Endodermal cell (in vitro differentiated cells): ENCODE measurements at regions not wholly inside any gene's neighbourhood (a gene's known extent, or its start where the extent isn't known, plus 50 kb on each side); places are given as distances from the start of the nearest gene placed in this dataset.
A peak's percentile ranks its signal among the peaks of the same experiment; 100 is the strongest.

Source experiments
- DNase-seq: peaks from one replicate; pipeline ENCODE4 v3.0.0-alpha.2; 2017
- H3K27ac ChIP-seq: 2 replicates; pipeline ENCODE4 v1.5.1; 2013; ENCODE audit warnings: mild to moderate bottlenecking, low read depth, low read length, moderate library complexity
- H3K27me3 ChIP-seq: 2 replicates; pipeline ENCODE4 v1.6.1; 2013; ENCODE audit warnings: mild to moderate bottlenecking, low read length, moderate library complexity; ENCODE audit not compliant: insufficient read depth, control insufficient read depth, poor library complexity, severe bottlenecking
- H3K36me3 ChIP-seq: 2 replicates; pipeline ENCODE4 v1.7.0; 2013; ENCODE audit warnings: mild to moderate bottlenecking, low read length, moderate library complexity; ENCODE audit not compliant: control insufficient read depth, insufficient read depth
- H3K4me1 ChIP-seq: one replicate; pipeline ENCODE4 v1.7.0; 2013; ENCODE audit warnings: low read length; ENCODE audit not compliant: control insufficient read depth, insufficient read depth
- H3K4me3 ChIP-seq: 2 replicates; pipeline ENCODE4 v1.5.1; 2013; ENCODE audit warnings: mild to moderate bottlenecking, low read length, moderate library complexity
- H3K9ac ChIP-seq: 2 replicates; pipeline ENCODE4 v1.6.1; 2013; ENCODE audit warnings: mild to moderate bottlenecking, low read length, moderate library complexity; ENCODE audit not compliant: poor library complexity, severe bottlenecking; ENCODE audit errors: extremely low read depth
- H3K9me3 ChIP-seq: 2 replicates; pipeline ENCODE4 v1.6.1; 2013; ENCODE audit warnings: mild to moderate bottlenecking, low read length, moderate library complexity; ENCODE audit not compliant: control insufficient read depth
- H3K27ac Mint-ChIP-seq: 2 replicates; pipeline ENCODE4 v1.8.0; 2020; ENCODE audit warnings: mixed read lengths
- H3K27me3 Mint-ChIP-seq: 2 replicates; pipeline ENCODE4 v1.8.0; 2021; ENCODE audit warnings: mild to moderate bottlenecking, mixed read lengths; ENCODE audit not compliant: insufficient read depth
- H3K36me3 Mint-ChIP-seq: 2 replicates; pipeline ENCODE4 v1.8.0; 2020; ENCODE audit warnings: low read depth, mixed read lengths
- H3K4me1 Mint-ChIP-seq: 2 replicates; pipeline ENCODE4 v1.8.0; 2020; ENCODE audit warnings: mixed read lengths
- H3K4me3 Mint-ChIP-seq: 2 replicates; pipeline ENCODE4 v1.8.0; 2020; ENCODE audit warnings: mild to moderate bottlenecking, moderate library complexity, mixed read lengths
- H3K9me3 Mint-ChIP-seq: 2 replicates; pipeline ENCODE4 v1.8.0; 2020; ENCODE audit warnings: mild to moderate bottlenecking, mixed read lengths
- WGBS, 2 experiments: methylation state at CpG; one replicate each; pipeline versions ENCODE4 v1.1.5 to v1.1.7; 2013; ENCODE audit warnings: missing lambda C conversion rate in 2 of 2, mixed read lengths in 1 of 2; ENCODE audit not compliant: insufficient coverage in 1 of 2, insufficient read length in 1 of 2; 5-methylcytosine and 5-hydroxymethylcytosine counted together
- TF ChIP-seq, protein P1 (sequence below): fragments of 200-600 bp; sonication (generic); conservative IDR thresholded peaks from 2 replicates; pipeline ENCODE4 v1.5.0; 2021; ENCODE audit warnings: antibody characterized with exemption, mild to moderate bottlenecking

DNA sequence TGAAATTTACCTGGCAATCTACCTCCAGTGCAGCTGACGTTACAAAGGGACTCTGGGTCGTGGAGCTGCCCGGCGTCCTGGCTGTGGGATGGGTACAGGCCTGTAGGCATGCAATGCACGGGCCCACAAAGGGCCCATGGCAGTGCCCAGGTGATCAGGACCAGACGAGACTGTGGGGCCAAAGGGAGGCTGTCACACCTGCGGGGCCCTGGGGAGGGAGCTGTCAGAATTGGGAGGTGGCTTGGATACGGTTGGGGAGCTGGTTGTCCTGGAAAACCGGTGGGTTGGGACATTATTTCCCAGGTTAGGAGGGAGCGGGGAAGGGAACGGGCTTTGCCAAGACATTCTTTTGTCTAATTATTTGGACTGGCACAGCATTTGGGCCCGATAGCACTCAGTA is 958.5 kb downstream of the BRD1 start:
- H3K9me3 ChIP-seq, result no peaks in the 10 kb centered on the region
- Mint-ChIP-seq H3K9me3 (no peaks in the 10 kb centered on the region), H3K27ac (no peak overlapping the region), H3K27me3 (peaks cover 11% of the 10 kb centered on the region), H3K36me3 (no peaks in the 10 kb centered on the region), H3K4me1 (no peaks in the 10 kb centered on the region), H3K4me3 (no peak overlapping the region)
- H3K36me3 ChIP-seq, result no peaks in the 10 kb centered on the region
- DNase-seq, result no peak
- TF ChIP-seq, protein P1, sequence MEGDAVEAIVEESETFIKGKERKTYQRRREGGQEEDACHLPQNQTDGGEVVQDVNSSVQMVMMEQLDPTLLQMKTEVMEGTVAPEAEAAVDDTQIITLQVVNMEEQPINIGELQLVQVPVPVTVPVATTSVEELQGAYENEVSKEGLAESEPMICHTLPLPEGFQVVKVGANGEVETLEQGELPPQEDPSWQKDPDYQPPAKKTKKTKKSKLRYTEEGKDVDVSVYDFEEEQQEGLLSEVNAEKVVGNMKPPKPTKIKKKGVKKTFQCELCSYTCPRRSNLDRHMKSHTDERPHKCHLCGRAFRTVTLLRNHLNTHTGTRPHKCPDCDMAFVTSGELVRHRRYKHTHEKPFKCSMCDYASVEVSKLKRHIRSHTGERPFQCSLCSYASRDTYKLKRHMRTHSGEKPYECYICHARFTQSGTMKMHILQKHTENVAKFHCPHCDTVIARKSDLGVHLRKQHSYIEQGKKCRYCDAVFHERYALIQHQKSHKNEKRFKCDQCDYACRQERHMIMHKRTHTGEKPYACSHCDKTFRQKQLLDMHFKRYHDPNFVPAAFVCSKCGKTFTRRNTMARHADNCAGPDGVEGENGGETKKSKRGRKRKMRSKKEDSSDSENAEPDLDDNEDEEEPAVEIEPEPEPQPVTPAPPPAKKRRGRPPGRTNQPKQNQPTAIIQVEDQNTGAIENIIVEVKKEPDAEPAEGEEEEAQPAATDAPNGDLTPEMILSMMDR, result no peak
- no peak overlapping the region for H3K9ac ChIP-seq
- H3K27me3 ChIP-seq, result no peaks in the 10 kb centered on the region
- no peaks in the 10 kb centered on the region for H3K4me1 ChIP-seq
- 90 to 98% methylated on average over 10 to 12 of the region's 12 CpGs for WGBS, 2 experiments
- H3K27ac ChIP-seq, result no peak overlapping the region
- no peak overlapping the region for H3K4me3 ChIP-seq

DNA sequence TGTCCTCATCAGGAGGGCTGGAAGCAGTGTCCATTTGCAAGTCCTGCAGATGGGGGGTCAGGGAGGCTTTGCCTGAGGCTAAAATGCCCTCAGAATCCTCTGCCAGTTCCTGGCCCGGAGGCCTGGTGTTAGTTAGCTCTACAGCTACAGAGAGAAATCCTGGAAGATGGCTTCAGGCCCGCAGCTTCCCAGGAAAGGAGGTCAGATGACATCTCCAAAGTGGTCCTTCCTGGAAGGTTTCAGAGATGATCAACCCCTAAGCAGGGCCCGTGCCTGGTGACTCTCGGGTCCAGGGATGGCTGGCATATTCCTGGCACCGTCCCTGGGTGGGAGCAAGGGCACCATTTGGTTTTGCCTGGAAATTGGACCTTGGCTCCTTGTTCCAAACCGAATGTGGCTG is 959.1 kb downstream of the BRD1 start:
- Histone ChIP-seq H3K4me3 (no peak overlapping the region), H3K4me1 (no peaks in the 10 kb centered on the region), H3K9me3 (no peaks in the 10 kb centered on the region), H3K36me3 (no peaks in the 10 kb centered on the region), H3K9ac (no peak overlapping the region), H3K27ac (no peak overlapping the region), H3K27me3 (no peaks in the 10 kb centered on the region)
- Mint-ChIP-seq H3K9me3 (no peaks in the 10 kb centered on the region), H3K4me1 (no peaks in the 10 kb centered on the region), H3K27ac (no peak overlapping the region), H3K4me3 (no peak overlapping the region), H3K27me3 (peaks cover 11% of the 10 kb centered on the region), H3K36me3 (no peaks in the 10 kb centered on the region)
- DNase-seq, result no peak
- 69 to 70% methylated on average over 4 to 6 of the region's 6 CpGs for WGBS, 2 experiments
- TF ChIP-seq, protein P1, result no peak

DNA sequence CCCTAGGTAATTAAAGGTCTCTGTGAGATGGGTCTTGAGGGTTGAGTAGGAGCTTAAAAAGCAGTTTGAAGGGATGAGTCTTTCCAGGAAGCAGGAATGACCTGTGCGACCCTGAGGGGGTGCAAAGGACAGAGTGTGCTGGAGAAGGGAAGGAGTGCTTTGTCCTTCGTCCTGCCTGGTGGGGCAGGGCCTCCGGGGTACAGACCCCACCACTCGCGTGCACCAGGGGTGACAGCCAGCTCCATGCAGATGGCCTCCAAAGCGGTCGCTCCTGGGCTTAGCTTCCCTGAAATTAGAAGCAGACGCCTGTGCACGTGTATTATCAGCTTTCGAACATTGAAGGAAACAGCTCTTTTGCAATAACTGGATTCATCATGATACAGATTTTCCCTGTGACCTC is 959.8 kb downstream of the BRD1 start:
- Histone ChIP-seq H3K9me3 (no peaks in the 10 kb centered on the region), H3K27ac (peak overlapping the region; percentile 57), H3K36me3 (no peaks in the 10 kb centered on the region), H3K27me3 (no peaks in the 10 kb centered on the region), H3K9ac (no peak overlapping the region), H3K4me1 (no peaks in the 10 kb centered on the region), H3K4me3 (no peak overlapping the region)
- H3K36me3 Mint-ChIP-seq, result no peaks in the 10 kb centered on the region
- no peak overlapping the region for H3K27ac Mint-ChIP-seq
- H3K4me1 Mint-ChIP-seq, result no peaks in the 10 kb centered on the region
- WGBS, 2 experiments, result 88 to 93% methylated on average over 7 to 10 of the region's 10 CpGs
- DNase-seq, result no peak
- H3K27me3 Mint-ChIP-seq, result peaks cover 8% of the 10 kb centered on the region
- no peaks in the 10 kb centered on the region for H3K9me3 Mint-ChIP-seq
- no peak overlapping the region for H3K4me3 Mint-ChIP-seq
- TF ChIP-seq, protein P1, result no peak
